NT2/D1 (cell line): ENCODE measurements at regions not wholly inside any gene's neighbourhood (a gene's known extent, or its start where the extent isn't known, plus 50 kb on each side); places are given as distances from the start of the nearest gene placed in this dataset.
"Not testable (repeated sequence)": the region's sequence is repeated elsewhere in the genome, so short reads cannot be mapped to it uniquely, and the experiment has no call there.

Experiments
- YY1 ChIP-seq: IDR thresholded peaks from 2 replicates; pipeline ENCODE4 v1.6.1; 2011; ENCODE audit not compliant: insufficient read length, insufficient read depth
- ZNF274 ChIP-seq: IDR thresholded peaks from 2 replicates; pipeline ENCODE4 v1.6.1; 2011; ENCODE audit warnings: mild to moderate bottlenecking, low read depth, low read length

DNA sequence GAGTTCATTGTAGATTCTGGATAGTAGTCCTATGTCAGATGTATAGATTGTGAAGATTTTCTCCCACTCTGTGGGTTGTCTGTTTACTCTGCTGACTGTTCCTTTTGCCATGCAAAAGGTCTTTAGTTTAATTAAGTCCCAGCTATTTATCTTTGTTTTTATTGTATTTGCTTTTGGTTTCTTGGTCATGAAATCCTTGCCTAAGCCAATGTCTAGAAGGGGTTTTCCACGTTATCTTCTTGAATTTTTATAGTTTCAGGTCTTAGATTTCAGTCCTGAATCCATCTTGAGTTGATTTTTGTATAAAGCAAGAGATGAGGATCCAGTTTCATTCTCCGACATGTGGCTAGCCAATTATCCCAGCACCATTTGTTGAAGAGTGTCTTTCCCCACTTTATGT lies 262.1 kb upstream of the TMC3 start:
- not testable (repeated sequence) for TF ChIP-seq ZNF274, YY1
